ENCODE measurements at regions not wholly inside any gene's neighbourhood (a gene's known extent, or its start where the extent isn't known, plus 50 kb on each side); places are given as distances from the start of the nearest gene placed in this dataset.

DNA sequence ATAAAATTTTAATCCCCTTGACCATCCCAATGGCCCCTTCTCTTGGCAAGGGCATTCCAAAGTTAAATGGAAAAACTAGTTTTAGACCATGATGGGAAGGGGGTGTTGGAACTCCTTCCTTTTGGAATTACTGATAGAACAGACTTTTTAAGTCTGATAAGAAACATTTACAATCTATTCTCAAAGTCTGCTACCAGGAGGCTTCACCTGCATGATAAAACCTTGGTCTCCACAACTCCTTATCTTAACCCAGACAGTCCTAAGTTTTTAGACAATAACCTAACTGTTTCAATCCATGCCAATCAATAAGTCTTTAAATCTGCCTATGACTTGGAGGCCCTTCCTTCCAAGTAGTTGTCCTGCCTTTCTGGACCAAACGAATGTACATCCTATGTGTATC lies 63.9 kb upstream of the PGRMC2 start:
- TF ChIP-seq EZH2phosphoT487 (IDR thresholded peaks at IDR 0.05; ENCODE audit: low read depth, severe bottlenecking, unreplicated experiment): no peak
- TF ChIP-seq, protein P1, sequence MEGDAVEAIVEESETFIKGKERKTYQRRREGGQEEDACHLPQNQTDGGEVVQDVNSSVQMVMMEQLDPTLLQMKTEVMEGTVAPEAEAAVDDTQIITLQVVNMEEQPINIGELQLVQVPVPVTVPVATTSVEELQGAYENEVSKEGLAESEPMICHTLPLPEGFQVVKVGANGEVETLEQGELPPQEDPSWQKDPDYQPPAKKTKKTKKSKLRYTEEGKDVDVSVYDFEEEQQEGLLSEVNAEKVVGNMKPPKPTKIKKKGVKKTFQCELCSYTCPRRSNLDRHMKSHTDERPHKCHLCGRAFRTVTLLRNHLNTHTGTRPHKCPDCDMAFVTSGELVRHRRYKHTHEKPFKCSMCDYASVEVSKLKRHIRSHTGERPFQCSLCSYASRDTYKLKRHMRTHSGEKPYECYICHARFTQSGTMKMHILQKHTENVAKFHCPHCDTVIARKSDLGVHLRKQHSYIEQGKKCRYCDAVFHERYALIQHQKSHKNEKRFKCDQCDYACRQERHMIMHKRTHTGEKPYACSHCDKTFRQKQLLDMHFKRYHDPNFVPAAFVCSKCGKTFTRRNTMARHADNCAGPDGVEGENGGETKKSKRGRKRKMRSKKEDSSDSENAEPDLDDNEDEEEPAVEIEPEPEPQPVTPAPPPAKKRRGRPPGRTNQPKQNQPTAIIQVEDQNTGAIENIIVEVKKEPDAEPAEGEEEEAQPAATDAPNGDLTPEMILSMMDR (IDR thresholded peaks at IDR 0.05; ENCODE audit: poor library complexity): no peak

All from hepatocyte (in vitro differentiated cells).